CD4-positive, alpha-beta T cell (primary cell): ENCODE measurements at regions not wholly inside any gene's neighbourhood (a gene's known extent, or its start where the extent isn't known, plus 50 kb on each side); places are given as distances from the start of the nearest gene placed in this dataset.

ENCODE experiments used
- ATAC-seq: fragments of 200-7000 bp; cut with Tn5 transposase; one replicate; pipeline ENCODE4 v1.10.0; 2022; ENCODE audit warnings: mild to moderate bottlenecking; ENCODE audit not compliant: poor library complexity
- CTCF ChIA-PET: fragments of 350-600 bp; sonication (Branson Sonifier 250); formaldehyde crosslinking; loops from one replicate; lab custom pipeline; 2021; ENCODE audit warnings: antibody characterized with exemption, inconsistent platforms; lab: Charles Lee
- POLR2A ChIA-PET: fragments of 350-600 bp; sonication (Branson Sonifier 250); formaldehyde crosslinking; loops from one replicate; lab custom pipeline; 2021; ENCODE audit warnings: antibody characterized with exemption, inconsistent platforms; lab: Charles Lee
- DNase-seq, 14 experiments: peaks; one replicate each; pipeline ENCODE4 v3.0.0-alpha.2; 2013 to 2020; ENCODE audit warnings: mixed read lengths in 2 of 14
- H3K27ac ChIP-seq, 2 donors: one replicate each; pipeline versions ENCODE4 v1.5.1 to v1.7.0; 2013; ENCODE audit warnings: low read length in 2 of 2, low read depth in 1 of 2, mild to moderate bottlenecking in 1 of 2
- H3K27me3 ChIP-seq, 2 experiments: 1 replicate in 1 of 2; 2 replicates in 1 of 2; pipeline versions ENCODE4 v1.6.1 to v1.7.0; 2013; ENCODE audit warnings: low read length in 2 of 2, control low read depth in 1 of 2, mild to moderate bottlenecking in 1 of 2, moderate library complexity in 1 of 2; ENCODE audit not compliant: insufficient read depth in 2 of 2, control insufficient read depth in 1 of 2
- H3K36me3 ChIP-seq: one replicate; pipeline ENCODE4 v1.6.1; 2013; ENCODE audit warnings: low read length, control low read depth; ENCODE audit not compliant: insufficient read depth
- H3K4me1 ChIP-seq: one replicate; pipeline ENCODE4 v1.6.1; 2013; ENCODE audit warnings: low read length, control low read depth; ENCODE audit not compliant: insufficient read depth
- H3K4me3 ChIP-seq: one replicate; pipeline ENCODE4 v1.5.1; 2013; ENCODE audit warnings: mild to moderate bottlenecking, low read length, moderate library complexity
- H3K9me3 ChIP-seq, 2 experiments: 1 replicate in 1 of 2; 2 replicates in 1 of 2; pipeline versions ENCODE4 v1.6.1 to v1.7.0; 2013; ENCODE audit warnings: low read length in 2 of 2, mild to moderate bottlenecking in 2 of 2, control low read depth in 1 of 2, moderate library complexity in 1 of 2; ENCODE audit not compliant: control insufficient read depth in 1 of 2, insufficient read depth in 1 of 2
- H3K27ac Mint-ChIP-seq: one replicate; pipeline ENCODE4 v1.8.0; 2020; ENCODE audit warnings: mixed read lengths
- H3K27me3 Mint-ChIP-seq: one replicate; pipeline ENCODE4 v1.8.0; 2021; ENCODE audit warnings: mixed read lengths
- H3K36me3 Mint-ChIP-seq: one replicate; pipeline ENCODE4 v1.8.0; 2021; ENCODE audit warnings: low read depth, mixed read lengths
- H3K4me1 Mint-ChIP-seq: one replicate; pipeline ENCODE4 v1.8.0; 2021; ENCODE audit warnings: low read depth, mixed read lengths
- H3K4me3 Mint-ChIP-seq: one replicate; pipeline ENCODE4 v1.8.0; 2020; ENCODE audit warnings: mild to moderate bottlenecking, mixed read lengths
- H3K9me3 Mint-ChIP-seq: one replicate; pipeline ENCODE4 v1.8.0; 2020; ENCODE audit warnings: mixed read lengths
- intact Hi-C, 2 experiments: fragments of 100-400 bp; cut with DNase I in 1 of 2; cut with micrococcal nuclease in 1 of 2; formaldehyde crosslinking; loops; one replicate each; pipeline versions ENCODE4 v1.15.1 to v1.9.0; 2023 to 2025; cut with DNase I, micrococcal nuclease
- TF ChIP-seq, protein P1 (sequence below): fragments of 200-600 bp; IDR thresholded peaks from one replicate; pipeline ENCODE4 v1.8.0; 2022; ENCODE audit warnings: antibody characterized with exemption, mild to moderate bottlenecking

DNA sequence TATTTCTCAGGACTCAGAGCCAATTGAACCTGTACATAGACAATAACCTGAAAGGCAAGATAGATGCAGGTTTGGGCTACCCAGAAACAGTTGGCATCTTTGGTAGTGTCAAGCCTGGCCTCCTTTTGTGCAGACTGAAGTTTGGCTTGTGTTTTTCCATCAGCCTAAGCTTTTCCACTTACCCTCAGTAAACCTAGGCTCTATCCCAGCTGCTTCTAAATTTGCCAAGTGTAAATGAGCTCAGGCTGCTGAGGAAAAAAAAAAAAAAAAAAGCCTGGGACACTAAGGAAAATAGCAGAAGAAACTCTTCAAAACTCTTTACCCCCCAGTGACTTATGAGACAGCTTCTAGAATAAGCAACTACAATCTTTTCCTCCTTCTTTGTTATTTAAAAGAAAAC lies 316.3 kb upstream of the SORCS1 start:
- Histone ChIP-seq H3K36me3 (no peaks in the 10 kb centered on the region), H3K27ac (no peak overlapping the region), H3K4me1 (no peaks in the 10 kb centered on the region), H3K9me3 (peaks cover 0 to 8% of the 10 kb centered on the region in 2 experiments), H3K4me3 (no peak overlapping the region), H3K27me3 (no peaks in the 10 kb centered on the region)
- ATAC-seq (no peak), DNase-seq (no peak)
- no peaks in the 10 kb centered on the region for H3K36me3 Mint-ChIP-seq
- TF ChIP-seq, protein P1, sequence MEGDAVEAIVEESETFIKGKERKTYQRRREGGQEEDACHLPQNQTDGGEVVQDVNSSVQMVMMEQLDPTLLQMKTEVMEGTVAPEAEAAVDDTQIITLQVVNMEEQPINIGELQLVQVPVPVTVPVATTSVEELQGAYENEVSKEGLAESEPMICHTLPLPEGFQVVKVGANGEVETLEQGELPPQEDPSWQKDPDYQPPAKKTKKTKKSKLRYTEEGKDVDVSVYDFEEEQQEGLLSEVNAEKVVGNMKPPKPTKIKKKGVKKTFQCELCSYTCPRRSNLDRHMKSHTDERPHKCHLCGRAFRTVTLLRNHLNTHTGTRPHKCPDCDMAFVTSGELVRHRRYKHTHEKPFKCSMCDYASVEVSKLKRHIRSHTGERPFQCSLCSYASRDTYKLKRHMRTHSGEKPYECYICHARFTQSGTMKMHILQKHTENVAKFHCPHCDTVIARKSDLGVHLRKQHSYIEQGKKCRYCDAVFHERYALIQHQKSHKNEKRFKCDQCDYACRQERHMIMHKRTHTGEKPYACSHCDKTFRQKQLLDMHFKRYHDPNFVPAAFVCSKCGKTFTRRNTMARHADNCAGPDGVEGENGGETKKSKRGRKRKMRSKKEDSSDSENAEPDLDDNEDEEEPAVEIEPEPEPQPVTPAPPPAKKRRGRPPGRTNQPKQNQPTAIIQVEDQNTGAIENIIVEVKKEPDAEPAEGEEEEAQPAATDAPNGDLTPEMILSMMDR, result no peak
- H3K4me3 Mint-ChIP-seq, result no peak overlapping the region
- ChIA-PET POLR2A (no interaction called here), CTCF (no interaction called here)
- no peaks in the 10 kb centered on the region for H3K4me1 Mint-ChIP-seq
- intact Hi-C loops, result no loop called here
- H3K27me3 Mint-ChIP-seq, result no peaks in the 10 kb centered on the region
- peaks cover 15% of the 10 kb centered on the region for H3K9me3 Mint-ChIP-seq
- H3K27ac Mint-ChIP-seq, result no peak overlapping the region

DNA sequence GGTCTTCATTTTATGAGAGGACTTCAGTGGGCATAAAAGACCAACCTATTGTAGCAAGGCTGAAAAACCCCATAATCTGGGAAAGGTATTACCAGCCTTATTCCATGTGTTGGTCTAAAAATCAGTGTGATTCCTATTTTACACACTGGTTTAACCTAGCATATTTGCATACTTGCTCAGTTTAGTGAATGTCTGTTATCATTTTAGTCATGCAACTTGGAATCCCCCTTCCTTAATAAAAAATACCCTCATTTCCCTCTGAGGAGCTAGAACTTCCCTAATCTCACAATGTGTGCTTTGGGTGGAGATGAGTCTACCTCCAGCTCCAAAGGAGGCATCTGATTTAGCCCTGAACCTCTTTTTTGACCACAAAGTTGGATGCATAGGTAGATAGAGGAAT lies 312.8 kb upstream of the SORCS1 start:
- H3K27ac ChIP-seq, result no peak overlapping the region
- no peak overlapping the region for H3K4me3 ChIP-seq
- H3K36me3 ChIP-seq, result no peaks in the 10 kb centered on the region
- H3K9me3 ChIP-seq, result peaks cover 0 to 8% of the 10 kb centered on the region in 2 experiments
- H3K27me3 Mint-ChIP-seq, result no peaks in the 10 kb centered on the region
- no peaks in the 10 kb centered on the region for H3K27me3 ChIP-seq
- ChIA-PET POLR2A (no interaction called here), CTCF (no interaction called here)
- H3K27ac Mint-ChIP-seq, result no peak overlapping the region
- DNase-seq (no peak), ATAC-seq (no peak)
- TF ChIP-seq, protein P1, result no peak
- intact Hi-C loops, result no loop called here
- no peaks in the 10 kb centered on the region for H3K36me3 Mint-ChIP-seq
- H3K4me3 Mint-ChIP-seq, result no peak overlapping the region
- peaks cover 9% of the 10 kb centered on the region for H3K9me3 Mint-ChIP-seq
- H3K4me1 Mint-ChIP-seq, result no peaks in the 10 kb centered on the region
- H3K4me1 ChIP-seq, result no peaks in the 10 kb centered on the region

DNA sequence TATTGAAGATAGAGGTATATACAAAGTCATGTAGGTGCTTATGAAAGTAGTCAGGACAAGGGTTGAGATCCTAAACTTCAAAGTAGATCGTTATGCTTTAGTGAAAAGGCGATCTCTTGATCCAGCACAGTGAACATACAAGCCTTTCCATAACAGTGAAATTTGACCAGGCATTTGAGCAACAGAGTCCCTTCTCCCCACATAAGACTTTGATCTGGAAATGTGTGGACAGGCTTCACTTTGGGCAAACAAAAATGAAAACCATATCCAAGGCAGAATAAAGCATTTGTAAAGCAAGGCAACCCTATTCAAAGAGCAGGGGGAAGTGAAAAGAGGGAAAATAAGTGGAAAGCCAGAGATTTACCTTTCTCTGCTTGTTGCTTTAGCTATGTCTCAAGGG lies 311.9 kb upstream of the SORCS1 start:
- Histone ChIP-seq H3K36me3 (no peaks in the 10 kb centered on the region), H3K4me3 (no peak overlapping the region), H3K27me3 (no peaks in the 10 kb centered on the region), H3K9me3 (peaks cover under 1 to 3% of the 10 kb centered on the region in 2 experiments), H3K4me1 (no peaks in the 10 kb centered on the region), H3K27ac (no peak overlapping the region)
- no peaks in the 10 kb centered on the region for H3K36me3 Mint-ChIP-seq
- ATAC-seq (no peak), DNase-seq (no peak)
- TF ChIP-seq, protein P1, result no peak
- POLR2A ChIA-PET, result no interaction called here
- H3K9me3 Mint-ChIP-seq, result peaks cover 7% of the 10 kb centered on the region
- H3K27ac Mint-ChIP-seq, result no peak overlapping the region
- no peak overlapping the region for H3K4me3 Mint-ChIP-seq
- CTCF ChIA-PET, result no interaction called here
- intact Hi-C loops, result no loop called here
- H3K27me3 Mint-ChIP-seq, result no peaks in the 10 kb centered on the region
- no peaks in the 10 kb centered on the region for H3K4me1 Mint-ChIP-seq
